Osteoblast (primary cell): ENCODE measurements at regions not wholly inside any gene's neighbourhood (a gene's known extent, or its start where the extent isn't known, plus 50 kb on each side); places are given as distances from the start of the nearest gene placed in this dataset.

ENCODE experiments used
- DNase-seq: peaks from one replicate; pipeline ENCODE4 v3.0.0; 2011; ENCODE audit warnings: low spot score, mixed read lengths; ENCODE audit not compliant: insufficient read length; ENCODE audit errors: missing footprints
- H2AFZ ChIP-seq: 2 replicates; pipeline ENCODE4 v1.6.0; 2011; ENCODE audit warnings: mild to moderate bottlenecking, low read length
- H3K27ac ChIP-seq: 2 replicates; pipeline ENCODE4 v1.5.1; 2011; ENCODE audit warnings: mild to moderate bottlenecking, low read depth, low read length, moderate library complexity
- H3K27me3 ChIP-seq: 2 replicates; pipeline ENCODE4 v1.6.0; 2012; ENCODE audit warnings: mild to moderate bottlenecking, control low read depth, inconsistent platforms, low read length, moderate library complexity; ENCODE audit not compliant: insufficient read depth
- H3K36me3 ChIP-seq: 2 replicates; pipeline ENCODE4 v1.5.1; 2011; ENCODE audit warnings: mild to moderate bottlenecking, low read length, control low read depth, moderate library complexity; ENCODE audit not compliant: insufficient read depth
- H3K4me1 ChIP-seq: 2 replicates; pipeline ENCODE4 v1.5.1; 2011; ENCODE audit warnings: mild to moderate bottlenecking, low read length, control low read depth, moderate library complexity; ENCODE audit not compliant: insufficient read depth
- H3K4me2 ChIP-seq: 2 replicates; pipeline ENCODE4 v1.6.0; 2011; ENCODE audit warnings: mild to moderate bottlenecking, low read length; ENCODE audit not compliant: insufficient read depth
- H3K4me3 ChIP-seq: fragments of 200-600 bp; sonication (generic); 3 replicates; pipeline ENCODE4 v1.5.1; 2012; ENCODE audit warnings: mild to moderate bottlenecking, low read length, inconsistent platforms; ENCODE audit not compliant: insufficient read depth
- H3K79me2 ChIP-seq: 2 replicates; pipeline ENCODE4 v1.6.0; 2012; ENCODE audit warnings: mild to moderate bottlenecking, low read length, control low read depth, inconsistent platforms; ENCODE audit not compliant: insufficient read depth
- H3K9me3 ChIP-seq: 2 replicates; pipeline ENCODE4 v1.5.1; 2011; ENCODE audit warnings: low read depth, low read length, control low read depth
- H4K20me1 ChIP-seq: 2 replicates; pipeline ENCODE4 v1.6.0; 2012; ENCODE audit warnings: mild to moderate bottlenecking, low read length, control low read depth; ENCODE audit not compliant: insufficient read depth
- CTCF ChIP-seq: IDR thresholded peaks from 2 replicates; pipeline ENCODE4 v1.5.1; 2011; ENCODE audit warnings: mild to moderate bottlenecking, low read depth, low read length, moderate library complexity; ENCODE audit errors: extremely low read depth

DNA sequence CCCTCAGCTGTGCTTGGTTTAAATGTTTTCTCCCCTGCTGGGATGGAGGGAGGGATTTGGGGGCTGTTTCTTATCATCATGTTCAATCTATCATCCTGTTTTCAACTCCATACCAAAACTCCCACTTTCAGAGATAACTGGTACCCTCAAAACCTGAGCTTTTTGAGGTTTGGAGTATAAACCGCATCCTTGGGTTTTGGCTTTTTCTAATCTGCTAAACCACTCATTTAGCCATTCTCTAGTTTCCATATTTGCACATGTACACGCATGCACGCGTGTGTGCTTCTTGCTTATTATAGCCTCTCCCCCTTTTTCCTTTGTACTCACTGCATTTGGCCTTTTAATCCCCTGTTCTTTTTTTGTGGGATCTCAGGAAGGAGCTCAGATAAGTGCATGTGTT is 116.7 kb upstream of the TEX13D start:
- DNase-seq: no peak
- H3K4me3 ChIP-seq: no peak overlapping the region

GRCh38 chrX:124216396-124217115 is 115.9 kb upstream of the TEX13D start:
- Histone ChIP-seq H4K20me1 (no peaks in the 10 kb centered on the region), H3K27ac (no peak overlapping the region), H3K4me2 (no peak overlapping the region), H2AFZ (no peak overlapping the region), H3K36me3 (no peaks in the 10 kb centered on the region), H3K4me3 (no peak overlapping the region), H3K79me2 (no peaks in the 10 kb centered on the region), H3K4me1 (no peaks in the 10 kb centered on the region), H3K9me3 (no peaks in the 10 kb centered on the region), H3K27me3 (no peaks in the 10 kb centered on the region)
- DNase-seq: no peak
- TF ChIP-seq CTCF: no peak

More for the DNA sequence above, 116.7 kb upstream of the TEX13D start:
- Histone ChIP-seq H3K36me3 (no peaks in the 10 kb centered on the region), H3K4me1 (no peaks in the 10 kb centered on the region), H2AFZ (no peak overlapping the region), H3K4me2 (no peak overlapping the region), H3K79me2 (no peaks in the 10 kb centered on the region), H3K27ac (no peak overlapping the region), H4K20me1 (no peaks in the 10 kb centered on the region), H3K27me3 (no peaks in the 10 kb centered on the region), H3K9me3 (no peaks in the 10 kb centered on the region)
- no peak for TF ChIP-seq CTCF

DNA sequence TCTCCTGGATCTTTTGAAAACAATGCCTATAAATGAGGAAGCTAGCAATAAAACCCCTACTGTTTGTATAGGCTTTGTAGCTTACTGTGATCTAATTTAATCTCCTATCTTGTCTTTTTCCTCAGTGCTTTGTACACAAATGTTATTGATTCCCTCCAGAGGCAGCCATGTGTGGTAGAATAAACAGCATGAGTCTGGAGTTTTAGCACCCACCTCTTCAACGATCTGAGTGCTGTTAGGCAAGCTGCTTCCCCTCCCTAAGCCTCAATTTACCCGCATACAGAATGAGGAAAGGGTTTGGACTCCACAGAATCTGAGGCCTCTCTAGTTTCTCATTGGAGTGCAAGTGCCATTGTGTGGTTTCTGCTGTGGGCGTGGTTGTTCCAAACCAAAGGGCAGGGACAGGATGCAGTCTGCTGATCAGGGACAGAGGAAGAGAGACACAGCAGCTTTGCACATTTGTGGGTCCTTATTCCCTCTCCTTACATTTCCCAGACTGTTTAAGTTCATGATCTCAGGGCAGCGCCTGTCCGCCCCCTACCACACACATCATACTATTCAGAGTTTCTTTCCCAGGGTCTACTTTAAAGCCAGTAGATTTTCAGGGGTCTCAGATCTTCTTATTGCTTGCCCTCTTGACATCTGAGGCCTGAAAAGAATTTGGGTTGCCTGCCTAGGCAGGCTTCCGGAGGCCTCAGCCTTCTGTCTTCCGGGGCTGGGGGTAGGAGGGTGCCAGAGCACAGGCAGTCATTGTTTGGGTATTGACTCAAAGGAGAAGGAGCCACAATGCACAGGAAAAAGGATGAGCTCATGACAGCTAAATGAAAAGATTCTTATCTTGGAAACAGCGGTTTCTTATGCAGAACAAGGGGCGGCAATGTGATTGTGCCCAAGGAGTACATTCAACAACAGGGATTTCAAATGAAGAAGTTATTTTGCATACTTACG is 114.9 kb upstream of the TEX13D start:
- Histone ChIP-seq H3K79me2 (no peaks in the 10 kb centered on the region), H3K27ac (no peak overlapping the region), H3K36me3 (no peaks in the 10 kb centered on the region), H3K27me3 (no peaks in the 10 kb centered on the region), H4K20me1 (no peaks in the 10 kb centered on the region), H2AFZ (no peak overlapping the region), H3K9me3 (no peaks in the 10 kb centered on the region), H3K4me2 (no peak overlapping the region), H3K4me1 (no peaks in the 10 kb centered on the region), H3K4me3 (no peak overlapping the region)
- TF ChIP-seq CTCF: no peak
- peak; percentile 11 for DNase-seq

DNA sequence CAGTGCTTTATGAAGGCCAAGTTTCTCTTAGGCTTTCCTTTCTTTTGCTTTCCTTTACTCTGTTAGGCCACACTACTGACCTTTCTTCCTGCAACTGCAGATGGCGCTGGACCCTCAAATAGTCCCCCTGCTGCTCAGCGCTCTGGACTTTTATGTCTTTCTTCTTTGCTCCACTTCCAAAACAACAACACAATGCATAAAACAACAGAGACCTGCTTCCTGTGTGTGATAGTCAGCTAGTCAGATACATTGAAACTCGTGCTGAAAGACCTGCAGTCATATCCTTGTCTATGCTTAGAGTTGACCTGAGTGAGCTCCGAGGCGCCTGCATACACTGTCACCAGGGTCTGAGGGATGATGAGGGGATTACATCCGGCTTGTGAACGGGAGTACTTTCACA is 108.9 kb upstream of the TEX13D start:
- no peak for TF ChIP-seq CTCF
- H4K20me1 ChIP-seq: no peaks in the 10 kb centered on the region
- H3K27ac ChIP-seq: no peak overlapping the region
- no peaks in the 10 kb centered on the region for H3K27me3 ChIP-seq
- no peaks in the 10 kb centered on the region for H3K4me1 ChIP-seq
- no peaks in the 10 kb centered on the region for H3K9me3 ChIP-seq
- H3K4me3 ChIP-seq: no peak overlapping the region
- no peak overlapping the region for H2AFZ ChIP-seq
- DNase-seq: no peak
- no peaks in the 10 kb centered on the region for H3K79me2 ChIP-seq
- H3K4me2 ChIP-seq: no peak overlapping the region
- no peaks in the 10 kb centered on the region for H3K36me3 ChIP-seq
